HFF-Myc (cell line): ENCODE measurements at regions not wholly inside any gene's neighbourhood (a gene's known extent, or its start where the extent isn't known, plus 50 kb on each side); places are given as distances from the start of the nearest gene placed in this dataset.
"Not testable (repeated sequence)": the region's sequence is repeated elsewhere in the genome, so short reads cannot be mapped to it uniquely, and the experiment has no call there.

Experiments
- DNase-seq: peaks from one replicate; pipeline ENCODE4 v3.0.0-alpha.2; 2011; ENCODE audit warnings: low read depth; ENCODE audit errors: extremely low read depth
- H3K4me3 ChIP-seq: replicated peaks from 2 replicates; pipeline ENCODE4 v1.5.1; 2011; ENCODE audit warnings: low read depth, mild to moderate bottlenecking, control low read depth, low read length
- CTCF ChIP-seq: IDR thresholded peaks from 2 replicates; pipeline ENCODE4 v1.5.1; 2012; ENCODE audit warnings: mild to moderate bottlenecking, low read depth, low read length, control low read depth; ENCODE audit errors: missing control alignments

GRCh38 chr5:21469523-21470101, 1383.5 kb downstream of the CDH12 start:
- DNase-seq, H3K4me3 ChIP-seq: not testable (repeated sequence)
- TF ChIP-seq CTCF, result peak; percentile 51

GRCh38 chr5:21467544-21467943, 1385.6 kb downstream of the CDH12 start:
- DNase-seq, result not testable (repeated sequence)

GRCh38 chr5:21459744-21460073, 1393.4 kb downstream of the CDH12 start:
- DNase-seq, result not testable (repeated sequence)
- H3K4me3 ChIP-seq, result peak overlapping the region; percentile 52

More at GRCh38 chr5:21467544-21467943, 1385.6 kb downstream of the CDH12 start:
- not testable (repeated sequence) for H3K4me3 ChIP-seq

GRCh38 chr5:21452449-21452848, 1400.7 kb downstream of the CDH12 start:
- H3K4me3 ChIP-seq, result no peak overlapping the region
- no peak for TF ChIP-seq CTCF
- DNase-seq, result no peak

- no peak for TF ChIP-seq CTCF
- no peak overlapping the region for H3K4me3 ChIP-seq
- no peak for DNase-seq
These were observed 1420.5 kb downstream of the CDH12 start for GRCh38 chr5:21432646-21433045.

GRCh38 chr5:21424907-21425306, 1428.2 kb downstream of the CDH12 start:
- H3K4me3 ChIP-seq, result no peak overlapping the region
- no peak for TF ChIP-seq CTCF
- no peak for DNase-seq

- DNase-seq, result no peak
- H3K4me3 ChIP-seq, result no peak overlapping the region
These were observed 1431.4 kb upstream of the CDH18 start for GRCh38 chr5:21419383-21419782.

GRCh38 chr5:21402089-21402488, 1414.1 kb upstream of the CDH18 start:
- DNase-seq, H3K4me3 ChIP-seq: not testable (repeated sequence)

More at GRCh38 chr5:21419383-21419782, 1431.4 kb upstream of the CDH18 start:
- no peak for TF ChIP-seq CTCF
